Islet precursor cell (in vitro differentiated cells): ENCODE measurements at regions not wholly inside any gene's neighbourhood (a gene's known extent, or its start where the extent isn't known, plus 50 kb on each side); places are given as distances from the start of the nearest gene placed in this dataset.
A peak's percentile ranks its signal among the peaks of the same experiment; 100 is the strongest.
"Not testable (repeated sequence)": the region's sequence is repeated elsewhere in the genome, so short reads cannot be mapped to it uniquely, and the experiment has no call there.

Source experiments
- DNase-seq: peaks from one replicate; pipeline ENCODE4 v3.0.0-alpha.2; 2018

- no peak for DNase-seq
These were observed 120.4 kb upstream of the EOLA2 start for GRCh38 chrX:150058728-150059127.

- DNase-seq: no peak
These were observed 122.1 kb upstream of the EOLA2 start for GRCh38 chrX:150060406-150060805.

DNA sequence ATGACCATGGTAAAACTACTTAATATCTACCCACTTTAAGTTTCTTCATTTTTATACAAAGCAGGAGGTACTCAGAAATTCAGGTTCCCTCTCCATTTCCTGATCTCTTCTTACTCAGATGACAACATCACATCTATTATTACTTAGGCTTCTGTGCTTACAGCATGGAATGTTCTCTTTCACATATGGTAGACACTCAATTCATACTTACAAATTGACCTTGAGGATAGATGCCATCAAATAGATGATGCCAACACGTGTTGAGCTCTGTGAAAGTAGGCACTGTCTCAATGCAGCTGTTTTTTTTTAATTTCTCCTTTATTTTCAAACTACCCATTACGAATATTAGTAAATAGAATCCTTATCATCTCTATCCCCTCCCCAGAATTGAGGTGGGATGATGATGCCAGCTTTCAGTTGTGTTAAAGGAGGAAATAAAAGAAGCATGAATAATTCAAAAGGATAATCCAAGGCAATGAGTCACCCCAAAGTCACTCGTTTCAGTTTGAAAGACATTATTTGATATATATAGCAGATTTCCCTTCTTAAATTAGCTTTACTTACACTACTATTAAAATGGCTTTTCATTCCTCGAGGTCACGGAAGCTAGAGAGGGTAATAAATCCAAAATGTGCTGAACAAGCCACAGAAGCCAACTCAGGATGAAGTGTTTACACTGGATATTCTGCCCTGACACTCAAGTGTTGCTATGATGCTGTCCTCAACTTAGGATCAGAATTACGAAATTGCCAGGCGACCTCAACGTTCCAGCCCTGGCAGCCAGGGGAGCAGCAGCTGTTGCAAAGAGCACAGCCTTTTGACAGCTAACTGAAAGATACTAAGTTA lies 124.2 kb upstream of the EOLA2 start:
- no peak for DNase-seq

- DNase-seq: no peak
These were observed 124.8 kb upstream of the EOLA2 start for GRCh38 chrX:150063138-150063518.

- no peak for DNase-seq
These were observed 125.4 kb upstream of the EOLA2 start for GRCh38 chrX:150063674-150064073.

GRCh38 chrX:150074175-150074574 lies 135.9 kb upstream of the EOLA2 start:
- no peak for DNase-seq

DNA sequence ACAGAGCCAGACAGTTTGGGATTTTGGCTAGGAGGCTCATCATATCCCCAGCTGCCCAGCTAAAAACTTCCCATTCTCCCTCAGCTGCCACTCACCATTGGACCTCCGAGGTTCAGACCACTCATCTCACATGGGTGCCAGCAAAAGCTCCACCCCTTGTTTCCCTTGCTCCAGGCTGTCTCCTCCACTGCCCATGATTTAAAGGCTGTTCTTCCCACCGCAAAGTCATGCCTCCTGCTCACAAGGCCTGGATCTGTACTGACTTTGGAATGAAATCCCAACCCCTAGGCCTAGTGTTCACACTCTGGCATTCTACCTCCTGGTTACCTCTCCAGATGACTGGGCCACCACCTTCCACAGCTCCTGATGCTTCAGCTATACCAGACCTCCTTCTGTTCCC lies 142.2 kb upstream of the EOLA2 start:
- DNase-seq: peak; percentile 23

- DNase-seq: peak; percentile 27
These were observed 142.8 kb upstream of the EOLA2 start for GRCh38 chrX:150081076-150081475.

DNA sequence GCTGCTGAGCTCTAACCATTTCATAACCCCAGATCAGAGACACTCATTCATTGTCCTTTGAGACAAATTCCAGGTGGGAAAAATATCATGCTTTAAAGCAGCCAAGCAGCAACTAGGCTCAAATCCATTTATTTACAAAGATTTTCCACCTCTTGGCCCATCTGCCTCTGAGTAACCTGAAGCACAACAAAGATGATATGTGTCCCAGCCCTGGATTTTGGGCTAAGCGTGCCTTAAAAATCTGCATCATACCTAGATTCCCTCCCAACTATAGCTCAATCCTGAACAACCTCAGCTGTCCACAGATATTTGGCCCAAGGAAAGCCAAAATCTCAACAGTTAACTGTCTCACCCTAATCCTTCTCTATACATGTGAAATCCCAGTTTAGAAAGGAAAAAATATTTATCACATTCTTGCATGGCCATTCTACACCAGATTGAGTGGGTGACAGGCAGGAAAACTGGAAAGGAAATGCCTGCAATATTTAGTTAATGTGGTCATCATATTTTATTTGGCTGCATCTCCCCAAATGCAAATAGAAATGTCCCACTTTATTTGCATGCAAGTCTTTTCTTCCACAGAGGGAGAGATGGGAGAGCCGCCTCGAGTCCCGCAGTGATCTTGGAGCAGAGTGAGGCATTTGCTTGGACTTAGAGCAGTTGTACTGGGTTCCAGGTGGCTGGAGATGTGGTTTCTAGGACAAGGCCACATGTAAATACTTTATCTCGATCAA lies 146.4 kb upstream of the EOLA2 start:
- no peak for DNase-seq

DNA sequence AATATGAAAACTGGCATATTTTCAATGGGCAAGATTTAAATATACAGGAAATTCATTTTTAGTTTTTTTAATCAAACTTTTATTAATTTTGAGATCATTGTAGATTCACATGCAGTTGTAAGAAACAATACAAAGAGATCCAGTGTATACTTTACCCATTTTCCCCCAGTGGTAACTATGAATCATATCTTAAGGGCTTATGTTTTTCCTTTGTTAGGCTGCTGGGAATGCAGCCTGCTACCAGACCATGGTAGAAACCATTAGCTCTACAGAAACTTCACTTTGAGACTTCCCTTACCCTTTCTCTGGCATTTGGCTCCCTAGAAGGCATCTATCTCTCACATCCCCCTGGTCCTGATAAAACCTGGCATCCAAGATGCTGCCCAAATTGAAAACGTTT lies 147.6 kb upstream of the EOLA2 start:
- no peak for DNase-seq

- DNase-seq: no peak
These were observed 148.1 kb upstream of the EOLA2 start for GRCh38 chrX:150086371-150086770.

DNA sequence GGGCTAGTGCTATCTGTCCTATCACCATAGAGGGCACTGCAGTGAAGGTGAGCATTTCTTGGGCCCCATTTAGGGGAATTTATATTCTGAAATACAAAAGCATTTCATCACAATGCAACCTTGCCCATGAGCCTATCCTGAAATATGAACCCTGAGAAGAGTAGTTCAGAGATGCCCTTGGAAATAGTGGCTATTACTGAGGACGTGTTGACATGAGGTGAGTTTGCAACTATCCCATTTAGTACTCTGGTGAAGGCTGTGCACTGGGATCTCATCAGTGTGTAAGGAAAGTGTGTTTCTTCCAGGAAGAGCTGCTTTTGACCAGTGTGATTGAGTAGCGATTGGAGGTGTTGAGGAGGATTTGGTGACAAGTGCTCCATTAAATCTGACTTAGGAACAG lies 149.3 kb upstream of the EOLA2 start:
- peak; percentile 16 for DNase-seq

- DNase-seq: peak; percentile 6
These were observed 149.8 kb upstream of the EOLA2 start for GRCh38 chrX:150088042-150088441.

DNA sequence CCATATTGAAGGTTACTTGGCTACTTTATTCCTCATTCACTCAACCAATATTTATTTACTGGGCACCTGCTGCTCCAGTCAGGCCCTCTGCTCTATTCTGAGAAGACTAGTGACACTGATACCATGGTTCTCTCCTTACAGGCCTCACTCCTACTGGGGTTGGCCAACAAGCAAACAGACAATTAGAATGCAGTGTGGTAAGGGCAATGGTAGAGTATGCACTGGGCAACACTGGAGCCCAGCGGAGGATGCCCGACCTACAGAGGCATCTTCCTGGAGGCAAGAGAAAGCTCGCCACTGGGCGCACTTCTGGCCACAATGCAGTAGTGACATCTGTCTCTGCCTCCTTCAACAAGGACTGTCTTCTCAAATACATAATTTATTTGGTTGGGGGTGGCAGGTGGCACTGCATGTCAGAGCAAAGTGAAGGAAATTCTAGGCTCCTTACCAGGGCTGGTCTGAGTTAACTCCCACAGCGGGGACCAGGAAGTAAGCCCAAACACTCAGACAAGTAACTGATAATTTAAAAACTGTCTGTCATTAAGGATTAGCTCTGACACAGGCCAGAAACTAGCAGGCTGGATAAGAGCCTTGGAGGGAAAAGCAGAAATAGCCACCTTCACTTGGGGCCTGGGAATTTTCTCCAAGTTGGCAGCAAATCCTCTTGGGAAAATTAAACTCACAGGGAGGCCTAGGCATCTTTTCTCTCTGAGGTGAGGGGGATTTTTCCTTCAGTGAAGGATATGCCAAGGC lies 150.7 kb upstream of the EOLA2 start:
- peak; percentile 29 for DNase-seq

- not testable (repeated sequence) for DNase-seq
These were observed 153.0 kb upstream of the EOLA2 start for GRCh38 chrX:150091300-150091699.

- no peak for DNase-seq
These were observed 154.3 kb upstream of the EOLA2 start for GRCh38 chrX:150092549-150092948.

DNA sequence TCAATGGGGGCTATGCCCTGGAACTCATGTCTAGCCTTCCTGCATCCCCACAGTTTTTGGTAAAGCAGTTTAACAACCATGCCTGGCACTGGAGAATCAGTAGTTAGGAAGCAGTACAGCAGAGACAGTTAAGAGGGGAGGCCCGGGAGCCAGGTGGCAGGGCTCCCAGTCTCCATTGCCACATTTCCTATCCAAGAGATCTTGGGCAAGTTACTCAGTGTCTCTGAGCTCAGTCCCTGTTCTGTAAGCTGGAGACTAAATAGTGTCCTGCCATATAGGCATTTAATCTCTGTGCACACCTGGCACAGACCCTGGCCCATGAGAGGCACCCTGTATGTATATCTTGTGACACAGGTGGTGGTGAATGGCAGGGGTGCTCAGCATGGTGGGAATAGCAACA lies 156.1 kb upstream of the EOLA2 start:
- no peak for DNase-seq

DNA sequence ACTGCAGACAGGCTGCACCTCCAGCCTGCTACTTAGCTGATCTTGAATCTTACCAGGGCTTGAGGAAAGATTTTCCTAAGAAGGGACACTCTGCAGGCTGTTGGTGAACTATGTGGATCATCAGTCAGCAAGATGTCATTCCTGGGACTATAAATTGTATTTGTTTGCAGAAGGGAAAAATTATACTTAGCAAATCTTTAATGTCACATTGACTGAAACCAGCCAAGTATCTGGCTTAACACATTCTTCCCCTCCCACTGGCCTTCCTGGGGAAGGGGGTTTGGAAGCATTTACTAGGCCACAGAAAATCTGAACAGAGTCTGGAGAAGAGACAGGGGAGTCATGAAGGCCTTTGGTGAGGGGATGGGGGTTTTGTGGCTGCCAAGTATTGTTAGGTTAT lies 156.7 kb upstream of the EOLA2 start:
- DNase-seq: no peak

GRCh38 chrX:150099316-150099715 lies 161.0 kb upstream of the EOLA2 start:
- DNase-seq: no peak

DNA sequence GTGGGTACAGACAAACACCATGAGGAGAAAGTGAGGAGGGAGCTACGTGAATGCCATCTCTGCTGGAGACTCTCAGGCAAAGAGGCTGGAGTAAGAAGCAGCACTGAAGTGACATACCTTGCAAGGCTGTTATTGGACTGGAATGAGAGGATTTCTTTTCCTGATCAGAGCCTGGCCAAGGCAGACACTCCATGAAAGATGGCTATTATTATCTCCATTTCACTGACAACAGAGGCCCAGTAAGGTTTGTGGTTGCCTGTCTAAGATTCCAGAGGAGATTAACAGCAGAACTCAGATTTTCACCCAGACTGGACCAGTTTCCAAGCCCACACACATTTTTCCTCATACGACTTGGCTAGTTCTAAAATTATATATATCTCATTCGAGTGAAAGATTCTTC lies 162.0 kb upstream of the EOLA2 start:
- no peak for DNase-seq

DNA sequence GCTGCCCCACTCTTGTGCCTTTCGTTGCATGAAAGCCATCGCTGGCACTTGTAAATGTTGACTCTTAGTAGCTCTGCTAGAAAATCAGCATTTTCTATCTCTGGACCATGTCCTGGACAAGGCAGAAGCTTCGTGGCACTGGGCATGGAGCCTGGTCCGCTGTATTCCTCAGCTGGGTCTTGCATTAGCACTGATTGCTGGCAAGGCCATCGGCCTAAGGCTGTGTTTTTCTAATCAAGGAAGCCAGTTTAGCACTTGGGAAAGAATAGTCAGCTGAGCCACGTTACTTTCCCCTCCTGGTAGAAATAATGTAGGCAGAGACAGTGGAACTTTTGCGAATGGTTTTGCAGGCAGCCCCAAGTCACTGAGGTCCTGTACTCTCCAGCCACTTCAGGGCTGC lies 180.2 kb upstream of the EOLA2 start:
- no peak for DNase-seq

DNA sequence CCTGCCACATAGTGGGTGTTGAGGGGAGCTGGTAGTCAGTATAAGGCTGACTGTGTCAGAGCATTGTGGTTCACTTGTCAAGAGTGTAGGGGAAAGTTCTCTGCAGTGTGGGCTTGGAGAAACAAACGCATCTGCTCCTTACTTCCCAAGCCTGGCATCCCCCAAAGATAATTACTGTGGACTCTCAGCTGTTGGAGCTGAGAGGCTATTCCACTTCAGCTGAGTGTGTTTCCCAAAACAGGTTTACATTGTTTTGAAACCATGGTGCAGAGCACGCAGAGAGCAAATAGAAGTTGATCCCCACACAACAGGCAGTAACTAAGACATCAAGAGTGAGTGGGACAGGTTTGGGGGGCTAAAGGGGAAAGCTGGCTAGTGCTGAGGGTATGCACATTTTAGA lies 181.0 kb upstream of the EOLA2 start:
- no peak for DNase-seq

- DNase-seq: not testable (repeated sequence)
These were observed 186.8 kb upstream of the EOLA2 start for GRCh38 chrX:150125045-150125444.

DNA sequence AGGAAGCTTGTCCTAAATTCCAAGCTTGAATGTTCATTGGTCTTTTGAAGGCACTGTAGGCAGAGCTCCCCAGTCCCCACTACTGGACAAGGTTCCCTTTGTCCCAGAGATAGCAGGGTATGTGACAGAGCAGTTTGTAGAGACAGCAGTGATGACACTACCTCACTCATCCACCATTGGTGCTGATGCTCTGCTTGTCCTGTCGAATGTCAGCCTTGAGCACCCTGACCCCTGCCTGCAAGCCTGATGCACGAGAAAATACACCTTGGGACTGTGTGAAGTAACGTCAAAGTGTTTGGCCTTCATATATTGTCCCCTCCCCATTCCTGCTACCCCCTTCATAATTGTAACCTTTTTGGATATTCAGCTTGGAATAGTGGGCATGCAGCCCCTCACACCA lies 188.9 kb upstream of the EOLA2 start:
- DNase-seq: no peak
